WERI-Rb-1 (cell line): ENCODE measurements at regions not wholly inside any gene's neighbourhood (a gene's known extent, or its start where the extent isn't known, plus 50 kb on each side); places are given as distances from the start of the nearest gene placed in this dataset.

Experiments used
- DNase-seq: peaks from one replicate; pipeline ENCODE4 v3.0.0-alpha.2; 2020
- H3K27ac ChIP-seq: fragments of 250-450 bp; sonication (Bioruptor Pico); 2 replicates; pipeline ENCODE4 v1.5.1; 2020; ENCODE audit warnings: mild to moderate bottlenecking, moderate library complexity
- H3K27me3 ChIP-seq: fragments of 250-450 bp; sonication (Bioruptor Pico); 2 replicates; pipeline ENCODE4 v1.5.1; 2021; ENCODE audit warnings: mild to moderate bottlenecking, low read depth, moderate library complexity; ENCODE audit not compliant: insufficient read depth, severe bottlenecking
- H3K36me3 ChIP-seq: fragments of 250-450 bp; sonication (Bioruptor Pico); 2 replicates; pipeline ENCODE4 v1.5.1; 2020; ENCODE audit warnings: mild to moderate bottlenecking, moderate library complexity
- H3K4me3 ChIP-seq: 2 replicates; pipeline ENCODE4 v1.5.1; 2011; ENCODE audit warnings: low read depth, mild to moderate bottlenecking, control low read depth, low read length
- H3K9me3 ChIP-seq: fragments of 250-450 bp; sonication (Bioruptor Pico); 2 replicates; pipeline ENCODE4 v1.5.1; 2021; ENCODE audit warnings: mild to moderate bottlenecking, moderate library complexity; ENCODE audit not compliant: severe bottlenecking
- TF ChIP-seq, protein P1 (sequence below): IDR thresholded peaks from 2 replicates; pipeline ENCODE4 v1.5.1; 2011; ENCODE audit warnings: low read depth, mild to moderate bottlenecking, control low read depth, inconsistent platforms, low read length

DNA sequence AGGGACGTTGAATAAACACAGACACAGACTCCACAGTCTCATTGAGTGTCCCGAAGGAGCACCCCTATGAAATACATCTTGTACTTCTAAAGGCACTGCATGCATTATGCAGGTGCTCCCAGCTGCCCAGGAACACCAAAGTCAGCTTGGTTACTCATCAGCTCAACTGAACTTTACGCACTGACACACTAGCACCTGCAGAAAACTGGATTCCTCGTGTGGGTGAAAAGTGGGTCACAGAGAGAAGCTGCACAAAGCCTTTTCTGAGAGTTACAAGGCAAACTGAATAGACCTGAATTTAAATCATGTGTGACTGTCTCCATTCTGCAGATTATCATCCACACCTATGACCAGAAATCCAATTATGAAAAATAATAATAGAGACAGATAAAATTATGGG is 527.5 kb upstream of the NBEA start:
- Histone ChIP-seq H3K27ac (no peak overlapping the region), H3K36me3 (no peaks in the 10 kb centered on the region), H3K9me3 (no peaks in the 10 kb centered on the region), H3K4me3 (no peak overlapping the region), H3K27me3 (no peaks in the 10 kb centered on the region)
- no peak for DNase-seq
- TF ChIP-seq, protein P1, sequence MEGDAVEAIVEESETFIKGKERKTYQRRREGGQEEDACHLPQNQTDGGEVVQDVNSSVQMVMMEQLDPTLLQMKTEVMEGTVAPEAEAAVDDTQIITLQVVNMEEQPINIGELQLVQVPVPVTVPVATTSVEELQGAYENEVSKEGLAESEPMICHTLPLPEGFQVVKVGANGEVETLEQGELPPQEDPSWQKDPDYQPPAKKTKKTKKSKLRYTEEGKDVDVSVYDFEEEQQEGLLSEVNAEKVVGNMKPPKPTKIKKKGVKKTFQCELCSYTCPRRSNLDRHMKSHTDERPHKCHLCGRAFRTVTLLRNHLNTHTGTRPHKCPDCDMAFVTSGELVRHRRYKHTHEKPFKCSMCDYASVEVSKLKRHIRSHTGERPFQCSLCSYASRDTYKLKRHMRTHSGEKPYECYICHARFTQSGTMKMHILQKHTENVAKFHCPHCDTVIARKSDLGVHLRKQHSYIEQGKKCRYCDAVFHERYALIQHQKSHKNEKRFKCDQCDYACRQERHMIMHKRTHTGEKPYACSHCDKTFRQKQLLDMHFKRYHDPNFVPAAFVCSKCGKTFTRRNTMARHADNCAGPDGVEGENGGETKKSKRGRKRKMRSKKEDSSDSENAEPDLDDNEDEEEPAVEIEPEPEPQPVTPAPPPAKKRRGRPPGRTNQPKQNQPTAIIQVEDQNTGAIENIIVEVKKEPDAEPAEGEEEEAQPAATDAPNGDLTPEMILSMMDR = no peak

DNA sequence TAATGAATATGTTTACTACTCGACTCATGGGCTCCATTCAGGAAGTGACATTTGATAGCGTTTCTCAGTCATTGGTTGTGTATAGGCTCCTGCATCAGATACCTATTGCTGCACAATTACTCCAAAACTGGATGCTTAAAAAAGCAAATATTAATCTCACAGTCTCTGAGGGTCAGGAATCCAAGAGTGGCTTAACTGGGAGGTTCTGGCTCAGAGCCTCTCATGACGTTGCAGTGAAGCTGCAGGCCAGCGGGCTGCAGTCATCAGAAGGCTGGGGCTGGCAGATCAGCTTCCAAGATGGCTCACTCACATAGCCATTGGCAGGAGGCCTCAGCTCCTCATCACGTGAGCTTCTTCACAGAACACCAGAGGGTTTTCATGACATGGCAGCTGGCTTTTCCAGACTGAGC is 525.1 kb upstream of the NBEA start:
- DNase-seq = no peak
- H3K27me3 ChIP-seq = no peaks in the 10 kb centered on the region
- TF ChIP-seq, protein P1 = no peak
- H3K27ac ChIP-seq = no peak overlapping the region
- no peaks in the 10 kb centered on the region for H3K36me3 ChIP-seq
- H3K4me3 ChIP-seq = no peak overlapping the region
- H3K9me3 ChIP-seq = no peaks in the 10 kb centered on the region

DNA sequence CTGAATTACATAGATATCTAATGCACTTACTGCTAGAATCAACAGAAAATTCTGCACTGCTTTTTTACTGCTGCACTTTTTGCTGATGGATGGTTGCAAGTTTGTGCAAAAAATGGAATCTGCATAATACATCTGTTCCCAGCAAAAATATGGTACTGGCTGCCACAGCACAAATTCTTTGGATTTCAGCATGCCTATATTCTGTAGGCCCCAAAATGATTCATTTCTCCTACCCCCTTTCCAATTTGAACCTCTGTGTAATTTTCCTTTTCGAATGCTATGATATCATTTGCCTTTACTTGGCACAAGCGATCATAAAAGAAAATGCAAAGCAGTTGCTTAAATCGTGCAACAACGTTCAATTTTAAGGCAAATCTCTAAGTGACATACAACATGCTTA is 524.2 kb upstream of the NBEA start:
- Histone ChIP-seq H3K27me3 (no peaks in the 10 kb centered on the region), H3K4me3 (no peak overlapping the region), H3K27ac (no peak overlapping the region), H3K36me3 (no peaks in the 10 kb centered on the region), H3K9me3 (no peaks in the 10 kb centered on the region)
- no peak for DNase-seq
- TF ChIP-seq, protein P1 = no peak

DNA sequence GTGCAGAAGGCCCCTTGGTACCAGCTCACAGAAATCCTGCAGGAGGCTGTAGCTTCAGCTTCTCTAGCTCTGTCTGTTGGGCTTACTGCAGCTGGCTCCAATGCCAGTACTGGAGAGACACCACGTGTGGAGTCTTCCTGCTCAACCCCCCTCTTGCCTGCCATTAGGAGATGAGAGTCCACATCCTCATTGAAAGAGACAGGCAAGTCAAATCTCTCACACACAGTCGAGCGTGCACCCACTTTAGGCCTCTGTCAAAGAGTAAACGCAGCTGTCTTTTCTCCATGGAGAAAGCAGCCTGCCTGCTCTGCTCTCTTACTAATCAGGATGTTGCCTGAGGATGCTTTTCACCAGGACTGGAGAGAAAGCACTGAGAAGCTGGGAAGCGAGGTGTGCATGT is 523.0 kb upstream of the NBEA start:
- no peak overlapping the region for H3K27ac ChIP-seq
- no peak for DNase-seq
- TF ChIP-seq, protein P1 = no peak
- no peaks in the 10 kb centered on the region for H3K9me3 ChIP-seq
- no peaks in the 10 kb centered on the region for H3K27me3 ChIP-seq
- H3K4me3 ChIP-seq = no peak overlapping the region
- no peaks in the 10 kb centered on the region for H3K36me3 ChIP-seq

DNA sequence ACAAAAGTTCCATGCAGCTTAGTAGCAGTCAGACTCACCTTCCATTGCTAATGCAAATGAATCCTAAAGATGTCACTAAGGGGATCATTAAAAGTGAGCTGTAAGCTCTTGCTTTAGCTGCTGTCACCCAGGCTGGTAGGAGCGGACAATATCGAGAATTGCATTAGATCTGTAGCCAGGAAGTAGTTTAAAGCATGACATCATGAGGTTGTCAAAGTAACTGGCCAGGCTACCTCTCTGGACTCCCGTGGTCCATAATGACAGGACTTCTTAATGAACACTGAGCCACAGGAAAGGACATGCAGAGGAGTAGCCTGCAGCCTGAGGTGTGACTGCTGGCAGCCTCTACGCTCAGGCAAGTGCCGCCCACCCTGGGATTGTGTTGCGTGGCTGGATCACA is 522.3 kb upstream of the NBEA start:
- TF ChIP-seq, protein P1 = no peak
- no peak for DNase-seq
- no peak overlapping the region for H3K27ac ChIP-seq
- no peak overlapping the region for H3K4me3 ChIP-seq
- no peaks in the 10 kb centered on the region for H3K27me3 ChIP-seq
- no peaks in the 10 kb centered on the region for H3K9me3 ChIP-seq
- H3K36me3 ChIP-seq = no peaks in the 10 kb centered on the region

DNA sequence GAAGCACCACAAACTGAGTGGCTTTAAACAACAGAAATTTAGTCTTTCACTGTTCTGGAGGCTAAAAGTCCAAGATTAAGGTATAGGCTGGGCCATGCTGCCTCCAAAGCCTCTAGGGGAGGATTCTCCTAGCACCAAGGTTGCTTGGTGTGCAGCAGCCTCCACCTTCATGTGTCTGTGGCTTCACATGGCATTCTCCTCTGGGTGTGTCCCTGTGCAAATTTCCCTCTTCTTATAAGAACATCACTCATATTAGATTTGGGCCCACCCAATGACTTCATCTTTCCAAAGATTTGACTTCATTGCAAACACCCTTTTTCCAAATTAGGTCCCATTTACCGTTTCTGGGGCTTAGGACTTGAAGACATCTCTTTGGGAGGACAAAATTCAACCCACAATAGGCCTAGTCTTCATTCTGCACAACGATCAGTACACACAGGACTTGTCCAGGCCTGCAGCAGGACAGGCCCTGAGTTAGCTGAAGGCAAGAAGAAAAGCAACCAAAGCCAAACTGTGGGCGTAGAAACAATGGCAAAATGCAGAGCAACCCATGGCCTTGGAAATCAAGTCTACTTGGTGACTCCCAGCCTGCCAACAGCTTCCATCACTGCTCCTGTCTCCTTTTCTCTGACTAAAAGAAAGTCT is 521.2 kb upstream of the NBEA start:
- H3K36me3 ChIP-seq = no peaks in the 10 kb centered on the region

More for the DNA sequence above, 521.2 kb upstream of the NBEA start:
- Histone ChIP-seq H3K27ac (no peak overlapping the region), H3K4me3 (no peak overlapping the region), H3K27me3 (no peaks in the 10 kb centered on the region), H3K9me3 (no peaks in the 10 kb centered on the region)
- DNase-seq = no peak
- TF ChIP-seq, protein P1 = no peak
